IPS-20b (cell line): ENCODE measurements at regions not wholly inside any gene's neighbourhood (a gene's known extent, or its start where the extent isn't known, plus 50 kb on each side); places are given as distances from the start of the nearest gene placed in this dataset.

Experiments
- H3K27ac ChIP-seq: one replicate; pipeline ENCODE4 v1.5.1; 2013; ENCODE audit warnings: low read length
- H3K27me3 ChIP-seq: 2 replicates; pipeline ENCODE4 v1.6.1; 2013; ENCODE audit warnings: mild to moderate bottlenecking, low read length, inconsistent platforms; ENCODE audit not compliant: insufficient read depth
- H3K36me3 ChIP-seq: 2 replicates; pipeline ENCODE4 v1.6.1; 2013; ENCODE audit warnings: low read depth, mild to moderate bottlenecking, inconsistent platforms, low read length, moderate library complexity; ENCODE audit not compliant: insufficient read depth
- H3K4me1 ChIP-seq: 2 replicates; pipeline ENCODE4 v1.6.1; 2013; ENCODE audit warnings: mild to moderate bottlenecking, control low read depth, inconsistent platforms, low read length, moderate library complexity; ENCODE audit not compliant: insufficient read depth
- H3K4me3 ChIP-seq: 2 replicates; pipeline ENCODE4 v1.5.1; 2013; ENCODE audit warnings: mild to moderate bottlenecking, low read length, inconsistent platforms
- H3K9ac ChIP-seq: 2 replicates; pipeline ENCODE4 v1.6.1; 2013; ENCODE audit warnings: low read depth, mild to moderate bottlenecking, inconsistent platforms, low read length, moderate library complexity
- H3K9me3 ChIP-seq: 2 replicates; pipeline ENCODE4 v1.6.1; 2013; ENCODE audit warnings: mild to moderate bottlenecking, low read depth, low read length, inconsistent platforms; ENCODE audit not compliant: insufficient read depth

DNA sequence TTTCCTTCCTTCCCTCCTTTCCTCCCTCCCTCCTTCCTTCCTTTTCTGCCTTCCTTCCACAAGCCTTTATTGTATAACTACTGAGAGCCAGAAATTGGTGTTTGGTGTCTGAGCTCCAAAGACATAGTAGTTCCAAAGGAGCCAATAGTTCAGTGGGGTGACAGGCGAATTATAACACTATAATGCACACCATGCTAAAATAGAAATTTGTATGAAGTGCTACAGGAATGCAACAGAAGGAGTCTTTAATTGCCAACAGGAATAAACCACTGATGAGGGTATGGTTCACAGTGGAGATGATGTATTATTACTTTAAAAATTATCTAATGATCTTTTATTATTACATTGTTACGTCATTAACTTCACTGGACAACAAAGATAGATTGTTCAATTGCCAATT, 158.8 kb upstream of the SP8 start:
- H3K4me1 ChIP-seq = no peaks in the 10 kb centered on the region
- H3K27ac ChIP-seq = no peak overlapping the region
- H3K9ac ChIP-seq = no peak overlapping the region
- H3K9me3 ChIP-seq = no peaks in the 10 kb centered on the region
- H3K27me3 ChIP-seq = no peaks in the 10 kb centered on the region
- H3K4me3 ChIP-seq = no peak overlapping the region
- no peaks in the 10 kb centered on the region for H3K36me3 ChIP-seq

DNA sequence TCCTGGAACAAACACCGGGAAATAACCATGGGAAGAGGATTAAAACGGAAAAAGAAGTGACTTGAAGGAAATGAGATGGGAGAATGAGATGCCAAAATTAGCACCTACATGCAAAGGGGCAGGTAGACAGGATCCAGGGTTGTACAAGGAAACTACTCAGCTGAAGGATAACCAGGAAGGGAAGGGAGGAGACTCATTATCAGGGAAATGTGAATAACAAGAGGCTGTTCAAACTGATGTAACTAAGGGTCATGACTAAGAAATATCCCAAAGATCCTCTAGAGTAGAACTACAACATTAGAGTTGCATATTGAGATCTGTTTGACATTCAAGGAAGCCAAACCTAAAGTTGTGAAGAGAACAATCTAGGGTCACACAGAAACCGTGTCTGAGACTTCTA, 166.2 kb upstream of the SP8 start:
- Histone ChIP-seq H3K4me1 (peaks cover 13% of the 10 kb centered on the region; the same call in 1 of the 2 replicates), H3K9me3 (no peaks in the 10 kb centered on the region), H3K36me3 (no peaks in the 10 kb centered on the region), H3K9ac (0 out of 2 replicates have a peak overlapping the region, but pooled peaks have one; percentile 7), H3K27me3 (no peaks in the 10 kb centered on the region), H3K27ac (no peak overlapping the region), H3K4me3 (no peak overlapping the region)

DNA sequence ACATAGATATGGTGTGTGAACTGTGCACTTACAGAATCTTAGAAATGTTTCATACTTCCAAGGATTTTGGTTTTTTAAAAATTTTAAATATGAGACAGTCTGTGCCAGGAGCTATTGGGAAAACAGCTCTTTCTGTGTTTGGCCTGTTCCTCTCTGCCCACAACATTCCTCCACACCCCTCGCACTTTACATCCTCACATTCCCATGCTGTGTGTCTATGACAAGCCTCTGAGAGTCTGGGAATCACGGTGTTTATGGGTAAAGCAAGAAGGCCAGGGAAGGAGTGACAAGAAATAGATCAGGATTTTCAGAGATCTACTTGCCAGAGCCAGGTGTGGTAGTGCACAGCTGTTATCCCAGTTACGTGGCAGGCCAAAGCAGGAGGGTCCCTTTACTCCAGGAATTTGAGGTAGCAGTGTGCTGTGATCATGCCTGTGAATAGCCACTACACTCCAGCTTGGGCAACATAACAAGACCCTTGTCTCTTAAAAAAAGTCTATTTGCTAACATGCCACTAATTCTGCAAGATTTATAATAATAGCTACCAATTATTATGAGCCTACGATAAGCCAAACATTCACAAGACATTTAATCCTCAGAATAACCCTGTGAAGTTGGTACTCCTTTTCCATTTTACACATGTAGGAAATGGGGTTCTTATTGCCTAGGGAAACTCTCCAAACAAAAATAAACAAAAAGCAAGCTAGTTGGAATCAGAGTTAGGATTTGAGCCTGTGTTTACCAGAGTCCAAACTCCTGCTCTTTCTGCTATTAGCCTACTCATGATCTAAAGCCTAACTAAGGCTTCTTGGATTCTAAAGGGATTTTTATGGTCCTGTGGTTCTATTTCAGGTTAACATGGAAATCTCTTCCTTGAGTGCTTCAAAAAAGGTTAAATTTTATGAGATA, 168.3 kb upstream of the SP8 start:
- H3K9ac ChIP-seq = no peak overlapping the region
- no peaks in the 10 kb centered on the region for H3K9me3 ChIP-seq
- H3K27ac ChIP-seq = no peak overlapping the region
- H3K4me3 ChIP-seq = no peak overlapping the region
- H3K27me3 ChIP-seq = no peaks in the 10 kb centered on the region
- no peaks in the 10 kb centered on the region for H3K36me3 ChIP-seq
- peaks cover 13% of the 10 kb centered on the region; the same call in 1 of the 2 replicates for H3K4me1 ChIP-seq

DNA sequence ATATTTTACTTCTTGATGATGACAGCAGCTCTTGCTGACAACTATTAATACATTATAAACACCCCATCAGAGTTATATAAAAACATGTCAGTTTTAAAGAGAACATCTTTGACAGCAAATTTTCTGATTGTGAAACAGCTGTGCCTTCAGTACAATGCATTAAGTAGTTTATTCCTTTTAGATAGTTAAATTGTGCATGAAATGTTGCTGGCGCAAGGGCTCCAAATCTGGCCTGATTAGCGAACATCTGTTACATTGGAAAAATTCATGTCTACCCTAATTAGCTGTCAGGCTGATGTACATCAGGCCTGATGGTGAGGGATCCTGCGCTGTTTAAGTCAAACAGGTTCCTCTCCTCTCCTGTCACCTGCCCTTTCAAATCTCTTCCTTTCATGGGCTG, 171.9 kb upstream of the SP8 start:
- H3K27ac ChIP-seq = no peak overlapping the region
- H3K27me3 ChIP-seq = no peaks in the 10 kb centered on the region
- H3K4me1 ChIP-seq = peaks cover 5% of the 10 kb centered on the region; the same call in 1 of the 2 replicates
- H3K9ac ChIP-seq = no peak overlapping the region
- no peak overlapping the region for H3K4me3 ChIP-seq
- H3K9me3 ChIP-seq = no peaks in the 10 kb centered on the region
- H3K36me3 ChIP-seq = no peaks in the 10 kb centered on the region

DNA sequence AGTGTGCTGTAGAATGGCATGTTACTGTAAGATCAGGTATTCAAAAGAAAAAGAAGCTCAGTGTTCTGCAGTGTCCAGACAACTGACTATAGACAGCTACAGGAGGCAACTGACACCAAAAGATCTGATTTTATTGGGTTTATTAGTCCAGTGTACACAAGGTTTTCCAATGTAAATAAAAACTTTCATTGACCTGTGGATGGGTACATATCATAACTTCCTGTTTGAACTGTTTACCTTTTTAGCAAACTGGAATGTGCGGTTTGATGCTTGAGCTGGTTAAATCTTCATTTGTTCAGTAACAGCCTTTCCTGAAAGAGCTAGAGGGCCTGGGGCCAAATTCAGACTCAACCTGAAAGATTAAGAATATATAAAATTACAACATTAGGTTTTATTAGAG, 172.6 kb upstream of the SP8 start:
- Histone ChIP-seq H3K27me3 (no peaks in the 10 kb centered on the region), H3K27ac (no peak overlapping the region), H3K9ac (no peak overlapping the region), H3K36me3 (no peaks in the 10 kb centered on the region), H3K9me3 (no peaks in the 10 kb centered on the region), H3K4me1 (no peaks in the 10 kb centered on the region), H3K4me3 (no peak overlapping the region)

DNA sequence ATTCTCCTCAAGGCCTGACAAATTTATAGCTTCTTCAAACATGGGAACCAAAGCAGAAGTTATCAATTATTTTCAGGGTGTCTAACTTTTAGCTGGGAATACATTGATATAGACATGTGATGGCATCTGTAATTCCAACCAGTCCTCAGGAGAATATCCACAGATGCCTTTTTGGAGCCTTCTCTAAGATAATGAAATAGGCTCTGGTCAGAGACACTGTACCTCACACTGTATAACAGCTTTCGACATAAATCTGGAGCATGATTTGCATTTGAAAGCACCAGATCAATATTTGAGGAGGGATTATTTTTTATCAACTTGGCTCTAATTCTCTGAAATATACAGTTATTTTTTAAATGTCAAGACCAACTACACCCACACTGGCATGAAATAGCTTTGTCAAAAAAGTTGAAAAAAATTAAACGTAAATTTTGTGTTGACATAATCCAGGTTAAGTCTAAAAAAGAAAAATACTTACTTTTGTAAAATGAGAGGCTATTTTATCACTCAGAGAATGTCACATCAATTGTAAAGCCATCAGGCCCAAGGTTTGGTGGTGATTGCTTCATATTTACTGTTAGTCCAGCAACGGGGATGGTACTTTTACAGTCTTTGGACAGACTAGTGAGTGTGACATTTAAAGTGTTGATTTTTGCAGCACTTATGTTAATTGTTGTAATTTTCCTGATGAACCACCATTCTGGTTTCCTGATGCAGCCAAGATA, 177.0 kb upstream of the SP8 start:
- Histone ChIP-seq H3K36me3 (no peaks in the 10 kb centered on the region), H3K9ac (no peak overlapping the region), H3K27me3 (no peaks in the 10 kb centered on the region), H3K9me3 (no peaks in the 10 kb centered on the region), H3K27ac (no peak overlapping the region), H3K4me3 (no peak overlapping the region), H3K4me1 (no peaks in the 10 kb centered on the region)

DNA sequence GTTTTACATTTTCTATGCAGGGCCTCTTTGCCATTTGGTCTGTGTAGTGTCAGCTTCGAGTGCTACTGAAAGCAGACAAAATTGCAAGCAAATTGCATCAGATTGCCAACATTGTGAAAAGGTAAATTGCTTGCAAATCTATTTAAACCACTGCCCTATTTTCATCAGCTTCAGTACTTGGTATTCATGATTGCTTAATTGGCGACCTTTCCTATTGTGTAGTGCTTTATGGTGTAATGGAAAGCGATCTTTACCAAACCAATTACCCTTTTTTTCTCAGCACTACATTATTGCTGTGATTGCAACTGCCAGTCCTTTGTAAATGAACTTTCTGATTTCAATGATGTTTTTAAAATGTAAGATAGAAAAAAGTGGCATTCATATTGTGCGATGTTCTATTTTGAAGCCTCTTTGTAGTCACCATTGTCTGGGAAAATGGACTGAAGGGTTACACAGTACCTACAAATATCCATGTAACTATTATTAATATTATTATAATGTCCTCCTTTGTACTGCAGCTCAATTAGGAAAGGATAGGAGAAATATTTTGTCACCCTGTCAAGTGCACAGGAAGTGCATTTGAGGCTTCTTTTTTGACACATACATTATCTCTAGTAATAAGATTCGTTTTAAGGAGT, 177.7 kb upstream of the SP8 start:
- Histone ChIP-seq H3K4me3 (no peak overlapping the region), H3K27me3 (no peaks in the 10 kb centered on the region), H3K4me1 (no peaks in the 10 kb centered on the region), H3K36me3 (no peaks in the 10 kb centered on the region), H3K27ac (no peak overlapping the region), H3K9me3 (no peaks in the 10 kb centered on the region), H3K9ac (no peak overlapping the region)

DNA sequence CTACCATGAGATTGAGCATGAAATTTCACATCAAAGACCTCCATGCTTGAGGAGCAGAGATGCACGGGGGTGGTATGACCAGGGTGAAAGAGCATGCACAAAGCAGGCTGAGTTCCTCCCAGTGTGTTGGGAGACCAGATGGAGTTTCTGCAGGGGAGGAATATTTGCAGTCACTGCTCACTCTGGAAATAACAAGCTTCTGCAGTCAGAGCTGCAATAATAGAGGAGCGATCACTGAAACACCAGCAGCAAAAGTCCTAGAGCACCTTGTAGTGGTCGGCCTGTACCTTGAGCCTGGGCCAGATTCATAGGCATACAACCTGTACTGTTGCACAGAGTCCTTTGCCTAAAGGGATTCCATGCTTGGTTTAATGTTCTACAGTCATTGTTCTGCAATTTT, 184.5 kb upstream of the SP8 start:
- Histone ChIP-seq H3K27me3 (no peaks in the 10 kb centered on the region), H3K27ac (no peak overlapping the region), H3K4me1 (no peaks in the 10 kb centered on the region), H3K9ac (no peak overlapping the region), H3K36me3 (no peaks in the 10 kb centered on the region), H3K9me3 (no peaks in the 10 kb centered on the region), H3K4me3 (no peak overlapping the region)

DNA sequence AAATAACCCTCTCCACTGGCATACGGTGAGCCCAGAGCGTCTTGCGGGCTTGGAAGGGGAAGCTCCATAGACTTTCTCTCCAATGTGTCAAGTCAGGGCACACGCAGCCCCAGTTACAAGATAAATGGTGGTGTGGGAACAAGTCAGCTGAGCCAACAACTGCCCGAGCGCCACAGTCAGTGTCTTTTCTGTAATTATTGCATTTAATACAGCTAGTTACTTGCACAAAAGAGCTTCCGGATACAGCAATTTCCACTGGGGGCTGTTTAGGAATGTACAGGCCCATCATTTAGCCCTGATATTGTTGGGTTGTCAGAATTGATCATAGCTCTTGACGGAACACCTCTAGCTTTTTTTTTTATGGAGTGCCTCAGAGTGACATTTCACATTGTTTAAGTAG, 193.5 kb upstream of the SP8 start:
- no peaks in the 10 kb centered on the region for H3K36me3 ChIP-seq
- H3K4me1 ChIP-seq = no peaks in the 10 kb centered on the region
- H3K9ac ChIP-seq = no peak overlapping the region
- H3K4me3 ChIP-seq = no peak overlapping the region
- no peak overlapping the region for H3K27ac ChIP-seq
- no peaks in the 10 kb centered on the region for H3K9me3 ChIP-seq
- no peaks in the 10 kb centered on the region for H3K27me3 ChIP-seq

DNA sequence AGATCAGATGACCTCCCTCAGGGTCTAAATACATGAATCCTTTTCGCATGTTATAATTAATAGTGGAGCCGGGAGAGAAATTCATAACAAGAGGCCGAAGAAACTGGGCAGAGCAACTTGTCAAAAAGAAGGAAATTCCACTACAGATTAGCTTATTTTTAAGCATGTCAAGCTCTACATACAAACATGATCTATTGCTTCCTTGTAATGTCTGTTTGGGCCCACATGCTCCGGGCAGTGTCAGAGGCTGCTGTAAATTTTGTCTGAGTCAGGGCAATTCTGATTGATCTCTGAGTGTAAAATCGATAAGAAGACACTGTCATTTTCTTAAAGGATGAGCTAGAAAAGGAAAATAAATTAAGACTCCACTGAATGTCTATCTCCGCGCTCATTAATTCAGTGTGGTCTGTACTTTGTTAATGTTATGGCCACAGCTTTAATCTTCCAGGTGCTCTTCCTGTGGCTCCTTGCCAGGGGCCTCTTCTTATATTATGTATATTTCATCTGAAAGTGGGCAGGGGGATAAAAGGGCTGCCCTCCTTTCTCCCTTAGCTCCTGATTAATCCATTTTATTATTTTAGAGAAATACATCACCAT, 194.1 kb upstream of the SP8 start:
- Histone ChIP-seq H3K27ac (no peak overlapping the region), H3K4me1 (no peaks in the 10 kb centered on the region), H3K27me3 (no peaks in the 10 kb centered on the region), H3K9ac (no peak overlapping the region), H3K4me3 (no peak overlapping the region), H3K36me3 (no peaks in the 10 kb centered on the region), H3K9me3 (no peaks in the 10 kb centered on the region)

DNA sequence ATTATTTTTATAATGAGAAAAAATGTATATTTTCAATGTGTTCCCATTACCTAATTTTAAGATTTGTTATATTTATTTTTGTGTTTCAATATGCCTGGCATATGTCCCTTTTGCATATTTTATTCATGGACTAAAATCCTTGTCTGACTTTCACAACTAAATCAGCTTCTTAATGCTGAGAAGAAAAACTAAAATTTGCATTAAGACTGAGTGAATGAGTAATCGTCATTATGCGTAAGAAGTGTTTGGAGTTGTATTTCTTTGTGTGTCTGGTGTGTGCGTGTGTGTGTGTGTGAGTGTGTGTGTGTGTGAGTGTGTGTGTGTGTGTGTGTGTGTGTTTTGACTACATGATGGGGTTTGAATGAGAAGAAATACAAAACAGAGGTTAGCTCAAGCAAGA, 201.7 kb upstream of the SP8 start:
- H3K36me3 ChIP-seq = no peaks in the 10 kb centered on the region
- H3K27me3 ChIP-seq = no peaks in the 10 kb centered on the region
- no peak overlapping the region for H3K9ac ChIP-seq
- no peak overlapping the region for H3K27ac ChIP-seq
- no peaks in the 10 kb centered on the region for H3K4me1 ChIP-seq
- H3K4me3 ChIP-seq = no peak overlapping the region
- peaks cover 8% of the 10 kb centered on the region; the same call in 1 of the 2 replicates for H3K9me3 ChIP-seq
